B cell (primary cell): ENCODE measurements at regions not wholly inside any gene's neighbourhood (a gene's known extent, or its start where the extent isn't known, plus 50 kb on each side); places are given as distances from the start of the nearest gene placed in this dataset.

Experiments
- ATAC-seq: fragments of 200-7000 bp; cut with Tn5 transposase; one replicate; pipeline ENCODE4 v1.10.0; 2021; ENCODE audit warnings: low read depth, mild to moderate bottlenecking, moderate number of reproducible peaks, moderate library complexity
- CTCF ChIA-PET: fragments of 350-600 bp; sonication (Branson Sonifier 250); formaldehyde crosslinking; loops from one replicate; lab custom pipeline; 2021; ENCODE audit warnings: antibody characterized with exemption, inconsistent platforms; lab: Charles Lee
- POLR2A ChIA-PET: fragments of 350-600 bp; sonication (Branson Sonifier 250); formaldehyde crosslinking; loops from one replicate; lab custom pipeline; 2021; ENCODE audit warnings: antibody characterized with exemption; lab: Charles Lee
- DNase-seq: peaks from one replicate; pipeline ENCODE4 v3.0.0; 2013
- H2AFZ ChIP-seq: 2 replicates; pipeline ENCODE4 v1.6.1; 2012; ENCODE audit warnings: mild to moderate bottlenecking, low read depth, low read length; ENCODE audit not compliant: insufficient read depth, poor library complexity, severe bottlenecking
- H3K27ac ChIP-seq, 2 donors: 1 replicate in 1 of 2; 2 replicates in 1 of 2; pipeline ENCODE4 v1.5.1; 2012 to 2013; ENCODE audit warnings: low read length in 2 of 2, mild to moderate bottlenecking in 2 of 2, moderate library complexity in 1 of 2
- H3K27me3 ChIP-seq, 4 experiments: fragments of 200-600 bp in 1 of 4; sonication (generic) in 1 of 4; replicated peaks in 1 of 4; 1 replicate in 2 of 4; 2 replicates in 2 of 4; pipeline versions ENCODE4 v1.6.1 to v1.7.0; 2013 to 2016; ENCODE audit warnings: low read length in 3 of 4, mild to moderate bottlenecking in 2 of 4, mixed read lengths in 1 of 4, moderate library complexity in 1 of 4; ENCODE audit not compliant: insufficient read depth in 4 of 4, control insufficient read depth in 3 of 4; ENCODE audit errors: control extremely low read depth in 1 of 4
- H3K36me3 ChIP-seq, 2 experiments: replicated peaks in 1 of 2; 1 replicate in 1 of 2; 2 replicates in 1 of 2; pipeline versions ENCODE4 v1.6.1 to v1.7.1; 2013; ENCODE audit warnings: low read length in 1 of 2; ENCODE audit not compliant: insufficient read depth in 2 of 2, control insufficient read depth in 1 of 2; ENCODE audit errors: control extremely low read depth in 1 of 2, extremely low read depth in 1 of 2
- H3K4me1 ChIP-seq, 2 donors: fragments of 200-600 bp in 1 of 2; sonication (generic) in 1 of 2; 1 replicate in 1 of 2; 2 replicates in 1 of 2; pipeline versions ENCODE4 v1.5.1 to v1.6.1; 2013 to 2017; ENCODE audit warnings: low read length in 2 of 2; ENCODE audit not compliant: control insufficient read depth in 2 of 2, insufficient read depth in 2 of 2
- H3K4me2 ChIP-seq: replicated peaks from 2 replicates; pipeline ENCODE3; 2012; ENCODE audit warnings: mild to moderate bottlenecking, low read depth, low read length; ENCODE audit not compliant: poor library complexity, severe bottlenecking
- H3K4me3 ChIP-seq, 5 experiments: fragments of 200-600 bp in 1 of 5; sonication (generic) in 1 of 5; 1 replicate in 3 of 5; 2 replicates in 2 of 5; pipeline versions ENCODE4 v1.5.1 to v1.7.0; 2011 to 2016; ENCODE audit warnings: low read length in 4 of 5, mild to moderate bottlenecking in 4 of 5, low read depth in 2 of 5, control low read depth in 1 of 5, moderate library complexity in 1 of 5; ENCODE audit not compliant: insufficient read depth in 1 of 5; ENCODE audit errors: control extremely low read depth in 1 of 5, extremely low read depth in 1 of 5
- H3K79me2 ChIP-seq: fragments of 200-600 bp; sonication (generic); one replicate; pipeline ENCODE4 v1.6.0; 2016; ENCODE audit warnings: low read length; ENCODE audit not compliant: control insufficient read depth, insufficient read depth
- H3K9ac ChIP-seq: fragments of 200-600 bp; sonication (generic); 2 replicates; pipeline ENCODE4 v1.6.1; 2017; ENCODE audit warnings: mild to moderate bottlenecking, low read length, moderate library complexity
- H3K9me3 ChIP-seq, 3 donors: one replicate each; pipeline versions ENCODE4 v1.6.1 to v1.7.1; 2013; ENCODE audit warnings: low read length in 2 of 3; ENCODE audit not compliant: control insufficient read depth in 2 of 3, insufficient read depth in 1 of 3; ENCODE audit errors: control extremely low read depth in 1 of 3
- H4K20me1 ChIP-seq: 2 replicates; pipeline ENCODE4 v1.6.0; 2012; ENCODE audit warnings: mild to moderate bottlenecking, low read length; ENCODE audit not compliant: insufficient read depth, control insufficient read depth, poor library complexity, severe bottlenecking
- H3K27ac Mint-ChIP-seq: one replicate; pipeline ENCODE4 v1.8.0; 2021; ENCODE audit warnings: mixed read lengths
- H3K27me3 Mint-ChIP-seq: one replicate; pipeline ENCODE4 v1.8.0; 2021; ENCODE audit warnings: mixed read lengths
- H3K4me1 Mint-ChIP-seq: one replicate; pipeline ENCODE4 v1.8.0; 2021; ENCODE audit warnings: mixed read lengths
- H3K4me3 Mint-ChIP-seq: one replicate; pipeline ENCODE4 v1.8.0; 2021; ENCODE audit warnings: mixed read lengths
- H3K9me3 Mint-ChIP-seq: one replicate; pipeline ENCODE4 v1.8.0; 2022; ENCODE audit warnings: mixed read lengths; ENCODE audit not compliant: insufficient read depth
- EZH2 ChIP-seq: IDR thresholded peaks from 2 replicates; pipeline ENCODE4 v1.6.1; 2012; ENCODE audit warnings: borderline replicate concordance, low read depth, mild to moderate bottlenecking, moderate library complexity, low read length; ENCODE audit not compliant: insufficient read depth, poor library complexity, severe bottlenecking
- WGBS: methylation state at CpG from one replicate; pipeline ENCODE4 v1.1.5; 2013; ENCODE audit warnings: missing lambda C conversion rate; ENCODE audit not compliant: insufficient coverage; 5-methylcytosine and 5-hydroxymethylcytosine counted together
- intact Hi-C: fragments of 100-400 bp; cut with micrococcal nuclease; formaldehyde crosslinking; loops from one replicate; pipeline ENCODE4 v1.10.0; 2022
- TF ChIP-seq, protein P1 (sequence below): fragments of 200-600 bp; IDR thresholded peaks from one replicate; pipeline ENCODE4 v1.8.0; 2022; ENCODE audit warnings: antibody characterized with exemption, mild to moderate bottlenecking

DNA sequence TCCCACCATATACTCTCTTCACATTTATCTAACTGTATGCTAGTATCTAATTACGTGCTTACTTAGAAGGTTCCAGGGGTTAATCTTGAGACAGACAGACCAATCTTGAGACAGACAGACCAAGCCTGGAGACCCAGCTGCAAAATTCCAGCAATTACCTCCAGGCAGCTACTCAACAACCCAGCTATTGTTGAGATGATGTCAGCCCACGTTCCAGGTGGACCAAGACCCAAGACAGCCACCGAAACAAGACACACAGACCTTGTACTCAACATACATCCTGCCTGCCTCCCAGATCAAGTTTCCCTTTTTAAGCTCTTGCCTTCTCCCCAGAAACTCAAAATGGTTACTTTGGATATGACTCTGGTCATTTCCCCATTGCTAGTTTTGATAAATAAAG lies 64.9 kb upstream of the VASH1 start:
- H3K4me1 Mint-ChIP-seq = no peaks in the 10 kb centered on the region
- 92% methylated on average over 3 of the region's 3 CpGs for WGBS
- H3K27ac ChIP-seq = no peak overlapping the region
- POLR2A ChIA-PET = no interaction called here
- H3K9me3 Mint-ChIP-seq = no peaks in the 10 kb centered on the region
- H3K27me3 ChIP-seq = peaks cover 0 to 3% (median 0%) of the 10 kb centered on the region in 4 experiments
- H3K79me2 ChIP-seq = no peaks in the 10 kb centered on the region
- no peak for TF ChIP-seq EZH2
- TF ChIP-seq, protein P1, sequence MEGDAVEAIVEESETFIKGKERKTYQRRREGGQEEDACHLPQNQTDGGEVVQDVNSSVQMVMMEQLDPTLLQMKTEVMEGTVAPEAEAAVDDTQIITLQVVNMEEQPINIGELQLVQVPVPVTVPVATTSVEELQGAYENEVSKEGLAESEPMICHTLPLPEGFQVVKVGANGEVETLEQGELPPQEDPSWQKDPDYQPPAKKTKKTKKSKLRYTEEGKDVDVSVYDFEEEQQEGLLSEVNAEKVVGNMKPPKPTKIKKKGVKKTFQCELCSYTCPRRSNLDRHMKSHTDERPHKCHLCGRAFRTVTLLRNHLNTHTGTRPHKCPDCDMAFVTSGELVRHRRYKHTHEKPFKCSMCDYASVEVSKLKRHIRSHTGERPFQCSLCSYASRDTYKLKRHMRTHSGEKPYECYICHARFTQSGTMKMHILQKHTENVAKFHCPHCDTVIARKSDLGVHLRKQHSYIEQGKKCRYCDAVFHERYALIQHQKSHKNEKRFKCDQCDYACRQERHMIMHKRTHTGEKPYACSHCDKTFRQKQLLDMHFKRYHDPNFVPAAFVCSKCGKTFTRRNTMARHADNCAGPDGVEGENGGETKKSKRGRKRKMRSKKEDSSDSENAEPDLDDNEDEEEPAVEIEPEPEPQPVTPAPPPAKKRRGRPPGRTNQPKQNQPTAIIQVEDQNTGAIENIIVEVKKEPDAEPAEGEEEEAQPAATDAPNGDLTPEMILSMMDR = no peak
- no peak overlapping the region for H3K9ac ChIP-seq
- no peaks in the 10 kb centered on the region for H3K9me3 ChIP-seq
- H3K4me2 ChIP-seq = no peak overlapping the region
- CTCF ChIA-PET = interaction anchor here (1.6 kb wide), 1 partner anchor 14 kb away, joined by 5 read pairs; no protein-coding TSS in a partner anchor
- no peaks in the 10 kb centered on the region for H3K4me1 ChIP-seq
- no peak overlapping the region for H3K4me3 ChIP-seq
- no peak overlapping the region for H3K4me3 Mint-ChIP-seq
- ATAC-seq = no peak
- no peak overlapping the region for H2AFZ ChIP-seq
- no peaks in the 10 kb centered on the region for H3K36me3 ChIP-seq
- no peak overlapping the region for H3K27ac Mint-ChIP-seq
- intact Hi-C loops = no loop called here
- peaks cover 12% of the 10 kb centered on the region for H3K27me3 Mint-ChIP-seq
- H4K20me1 ChIP-seq = no peaks in the 10 kb centered on the region
- no peak for DNase-seq

DNA sequence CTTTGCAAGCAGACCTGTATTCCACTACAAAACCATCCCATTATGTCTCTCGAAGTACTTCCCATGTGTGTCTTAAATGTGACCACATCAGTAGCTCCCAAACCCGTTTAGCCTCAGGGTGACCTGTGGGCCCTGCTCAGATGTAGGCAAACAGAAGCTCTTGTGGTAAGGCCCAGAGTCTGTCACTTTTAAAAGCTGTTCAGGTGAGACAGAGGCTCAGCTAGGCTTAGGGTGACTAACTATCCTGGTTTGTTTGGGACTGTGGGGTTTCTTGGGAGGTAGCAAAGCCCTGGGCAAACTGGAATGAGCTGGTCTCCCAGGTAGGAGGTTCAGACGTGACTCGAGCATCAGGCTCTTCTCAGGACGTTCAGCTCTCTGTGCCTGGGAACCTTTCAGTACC lies 64.5 kb upstream of the VASH1 start:
- H3K27me3 ChIP-seq = peaks cover 0 to 3% (median 0%) of the 10 kb centered on the region in 4 experiments
- Mint-ChIP-seq H3K9me3 (no peaks in the 10 kb centered on the region), H3K4me3 (no peak overlapping the region), H3K27ac (no peak overlapping the region), H3K4me1 (no peaks in the 10 kb centered on the region), H3K27me3 (peaks cover 12% of the 10 kb centered on the region)
- no peak overlapping the region for H2AFZ ChIP-seq
- no peak overlapping the region for H3K4me3 ChIP-seq
- no peak overlapping the region for H3K27ac ChIP-seq
- no peaks in the 10 kb centered on the region for H3K79me2 ChIP-seq
- H3K9me3 ChIP-seq = no peaks in the 10 kb centered on the region
- no peaks in the 10 kb centered on the region for H3K4me1 ChIP-seq
- DNase-seq = no peak
- no peak for ATAC-seq
- intact Hi-C loops = no loop called here
- H3K36me3 ChIP-seq = no peaks in the 10 kb centered on the region
- no peak overlapping the region for H3K4me2 ChIP-seq
- ChIA-PET CTCF (interaction anchor here (1.6 kb wide), 2 partner anchors 13 to 88 kb away, joined by 3 to 5 read pairs; no protein-coding TSS in a partner anchor), POLR2A (no interaction called here)
- TF ChIP-seq, protein P1 = no peak
- no peak for TF ChIP-seq EZH2
- WGBS = 80% methylated on average over 5 of the region's 5 CpGs
- no peaks in the 10 kb centered on the region for H4K20me1 ChIP-seq
- H3K9ac ChIP-seq = no peak overlapping the region
